ENCODE measurements at regions not wholly inside any gene's neighbourhood (a gene's known extent, or its start where the extent isn't known, plus 50 kb on each side); places are given as distances from the start of the nearest gene placed in this dataset.
A peak's percentile ranks its signal among the peaks of the same experiment; 100 is the strongest.
"Not testable (repeated sequence)": the region's sequence is repeated elsewhere in the genome, so short reads cannot be mapped to it uniquely, and the experiment has no call there.

DNA sequence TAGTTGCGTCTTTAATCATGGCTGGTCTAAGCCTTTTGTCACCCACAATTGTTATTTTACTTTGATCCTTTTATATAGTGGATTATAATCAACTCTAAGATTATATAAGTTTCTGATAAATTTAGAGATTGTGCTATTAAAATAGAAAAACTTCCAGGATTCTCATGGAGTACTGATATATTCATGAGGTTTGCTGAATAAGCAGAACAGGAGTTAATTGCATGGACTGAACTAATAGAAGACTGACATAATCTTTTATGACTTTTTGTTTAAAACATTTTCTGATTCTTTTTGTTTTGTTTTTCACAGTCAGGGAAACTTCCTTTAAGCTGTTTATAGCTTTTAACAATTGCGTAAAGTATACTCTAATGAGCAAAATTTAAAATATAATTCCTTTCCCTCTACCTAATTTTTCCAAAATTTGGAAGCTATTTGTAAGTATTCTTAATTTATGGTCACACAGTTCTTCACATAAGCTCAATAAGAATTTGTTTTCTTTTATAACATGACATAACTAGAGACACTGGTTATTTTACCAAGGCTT, 129.9 kb upstream of the TMEM260 start:
- Histone ChIP-seq H3K4me3 (ENCODE audit: low read length) (no peak overlapping the region), H3K9me3 (ENCODE audit: control insufficient read depth in 2 of 3, low read length in 3 of 3) (no peaks in the 10 kb centered on the region), H3K4me1 (ENCODE audit: control insufficient read depth in 2 of 2, insufficient read depth in 2 of 2, low read length in 2 of 2) (no peaks in the 10 kb centered on the region), H3K36me3 (ENCODE audit: control insufficient read depth in 2 of 3, insufficient read depth in 3 of 3, low read length in 3 of 3) (no peaks in the 10 kb centered on the region), H3K27me3 (ENCODE audit: control insufficient read depth in 2 of 2, insufficient read depth in 2 of 2, low read length in 2 of 2) (no peaks in the 10 kb centered on the region), H3K27ac (ENCODE audit: low read depth, low read length) (no peak overlapping the region)
- ChIA-PET POLR2A (no interaction called here), CTCF (no interaction called here)
- ATAC-seq (no peak), DNase-seq (no peak)
- Mint-ChIP-seq H3K36me3 (peaks cover 0 to 9% (median 3%) of the 10 kb centered on the region in 5 donors), H3K4me1 (peaks cover 0 to 9% (median 0%) of the 10 kb centered on the region in 7 donors), H3K27ac (peak overlapping the region in 1 of 9 donors; percentile 32), H3K9me3 (peaks cover 0 to 26% (median 7%) of the 10 kb centered on the region in 11 donors), H3K27me3 (peaks cover 14 to 41% (median 37%) of the 10 kb centered on the region in 5 donors), H3K4me3 (no peak overlapping the region)
- intact Hi-C loops (cut with micrococcal nuclease): no loop called here

DNA sequence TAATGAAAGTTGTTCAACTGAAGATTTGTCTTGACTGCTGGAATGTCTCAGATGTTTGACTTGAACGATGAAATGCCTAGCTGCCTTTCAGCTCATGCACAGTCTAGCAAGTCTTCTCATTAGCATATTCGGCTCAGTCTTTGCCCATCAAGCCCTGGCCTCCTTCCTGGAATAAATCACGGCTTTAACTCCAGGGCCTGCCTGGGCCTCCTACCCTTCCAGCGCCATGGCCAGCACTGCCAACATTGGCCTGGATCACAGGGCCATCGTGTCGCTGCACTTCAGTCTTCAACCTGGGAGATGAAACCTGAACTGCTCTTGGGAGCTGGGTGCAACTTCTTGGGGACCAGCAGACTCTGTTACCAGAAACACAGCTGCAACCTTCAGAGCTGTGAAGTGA, 126.7 kb upstream of the TMEM260 start:
- CTCF ChIA-PET: no interaction called here
- intact Hi-C loops (cut with micrococcal nuclease): no loop called here

GRCh38 chr14:56454680-56455079, 124.9 kb upstream of the TMEM260 start:
- H3K4me3 ChIP-seq (ENCODE audit: low read length); intact Hi-C loops (cut with micrococcal nuclease); H3K9me3 ChIP-seq (ENCODE audit: control insufficient read depth in 2 of 3, low read length in 3 of 3); H3K4me3 Mint-ChIP-seq; H3K36me3 Mint-ChIP-seq; CTCF ChIA-PET; ATAC-seq; H3K4me1 Mint-ChIP-seq; H3K27ac ChIP-seq (ENCODE audit: low read depth, low read length); H3K36me3 ChIP-seq (ENCODE audit: control insufficient read depth in 2 of 3, insufficient read depth in 3 of 3, low read length in 3 of 3); POLR2A ChIA-PET; DNase-seq; H3K27ac Mint-ChIP-seq; H3K4me1 ChIP-seq (ENCODE audit: control insufficient read depth in 2 of 2, insufficient read depth in 2 of 2, low read length in 2 of 2); H3K27me3 ChIP-seq (ENCODE audit: control insufficient read depth in 2 of 2, insufficient read depth in 2 of 2, low read length in 2 of 2): not testable (repeated sequence)
- Mint-ChIP-seq H3K9me3 (peaks cover 0 to 20% (median 4%) of the 10 kb centered on the region in 11 donors), H3K27me3 (peaks cover 8 to 49% (median 42%) of the 10 kb centered on the region in 5 donors)

More for the DNA sequence above, 126.7 kb upstream of the TMEM260 start:
- DNase-seq (no peak), ATAC-seq (no peak)
- Histone ChIP-seq H3K9me3 (ENCODE audit: control insufficient read depth in 2 of 3, low read length in 3 of 3) (no peaks in the 10 kb centered on the region), H3K4me1 (ENCODE audit: control insufficient read depth in 2 of 2, insufficient read depth in 2 of 2, low read length in 2 of 2) (no peaks in the 10 kb centered on the region), H3K36me3 (ENCODE audit: control insufficient read depth in 2 of 3, insufficient read depth in 3 of 3, low read length in 3 of 3) (no peaks in the 10 kb centered on the region), H3K4me3 (ENCODE audit: low read length) (no peak overlapping the region), H3K27me3 (ENCODE audit: control insufficient read depth in 2 of 2, insufficient read depth in 2 of 2, low read length in 2 of 2) (no peaks in the 10 kb centered on the region), H3K27ac (ENCODE audit: low read depth, low read length) (no peak overlapping the region)
- H3K9me3 Mint-ChIP-seq: peaks cover 0 to 34% (median 10%) of the 10 kb centered on the region in 11 donors
- H3K27ac Mint-ChIP-seq: no peak overlapping the region
- no peak overlapping the region for H3K4me3 Mint-ChIP-seq
- H3K36me3 Mint-ChIP-seq: peaks cover 0 to 14% (median 3%) of the 10 kb centered on the region in 5 donors
- POLR2A ChIA-PET: no interaction called here
- peaks cover 0 to 5% (median 0%) of the 10 kb centered on the region in 7 donors for H3K4me1 Mint-ChIP-seq
- peaks cover 10 to 60% (median 54%) of the 10 kb centered on the region in 5 donors for H3K27me3 Mint-ChIP-seq

DNA sequence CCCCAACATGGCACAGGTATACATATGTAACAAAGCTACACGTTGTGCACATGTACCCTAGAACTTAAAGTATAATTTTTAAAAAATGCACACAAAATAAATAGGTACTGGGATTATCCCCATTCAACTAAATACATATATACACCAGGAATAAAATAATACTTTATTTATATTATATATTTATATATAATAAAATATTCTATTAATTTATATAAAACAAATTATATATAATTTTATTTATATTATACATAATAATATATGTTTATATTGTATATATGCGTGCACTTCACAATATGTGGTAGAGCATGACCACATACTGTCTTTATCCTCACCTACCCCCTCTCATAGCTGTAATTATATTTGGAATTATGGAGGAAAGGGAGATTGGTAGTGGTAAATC, 119.1 kb upstream of the TMEM260 start:
- no peak overlapping the region for H3K4me3 Mint-ChIP-seq
- no peaks in the 10 kb centered on the region for H3K9me3 ChIP-seq (ENCODE audit: control insufficient read depth in 2 of 3, low read length in 3 of 3)
- H3K4me3 ChIP-seq (ENCODE audit: low read length): no peak overlapping the region
- intact Hi-C loops (cut with micrococcal nuclease): no loop called here
- no peak for DNase-seq
- no peak for ATAC-seq
- no peak overlapping the region for H3K27ac ChIP-seq (ENCODE audit: low read depth, low read length)
- H3K9me3 Mint-ChIP-seq: peaks cover 0 to 16% (median 2%) of the 10 kb centered on the region in 11 donors
- CTCF ChIA-PET: no interaction called here
- POLR2A ChIA-PET: no interaction called here
- no peak overlapping the region for H3K27ac Mint-ChIP-seq
- H3K4me1 Mint-ChIP-seq: no peaks in the 10 kb centered on the region
- peaks cover 0 to 9% (median 0%) of the 10 kb centered on the region in 5 donors for H3K36me3 Mint-ChIP-seq
- H3K4me1 ChIP-seq (ENCODE audit: control insufficient read depth in 2 of 2, insufficient read depth in 2 of 2, low read length in 2 of 2): no peaks in the 10 kb centered on the region
- no peaks in the 10 kb centered on the region for H3K36me3 ChIP-seq (ENCODE audit: control insufficient read depth in 2 of 3, insufficient read depth in 3 of 3, low read length in 3 of 3)
- peaks cover 17 to 46% (median 37%) of the 10 kb centered on the region in 5 donors for H3K27me3 Mint-ChIP-seq
- no peaks in the 10 kb centered on the region for H3K27me3 ChIP-seq (ENCODE audit: control insufficient read depth in 2 of 2, insufficient read depth in 2 of 2, low read length in 2 of 2)

- no peak for DNase-seq
- Mint-ChIP-seq H3K4me3 (no peak overlapping the region), H3K27ac (no peak overlapping the region), H3K4me1 (no peaks in the 10 kb centered on the region), H3K9me3 (peaks cover 0 to 16% (median 1%) of the 10 kb centered on the region in 11 donors), H3K27me3 (peaks cover 22 to 40% (median 35%) of the 10 kb centered on the region in 5 donors), H3K36me3 (peaks cover 0 to 3% (median 0%) of the 10 kb centered on the region in 5 donors)
- ChIA-PET CTCF (no interaction called here), POLR2A (no interaction called here)
- Histone ChIP-seq H3K36me3 (ENCODE audit: control insufficient read depth in 2 of 3, insufficient read depth in 3 of 3, low read length in 3 of 3) (no peaks in the 10 kb centered on the region), H3K4me1 (ENCODE audit: control insufficient read depth in 2 of 2, insufficient read depth in 2 of 2, low read length in 2 of 2) (no peaks in the 10 kb centered on the region), H3K4me3 (ENCODE audit: low read length) (no peak overlapping the region), H3K27ac (ENCODE audit: low read depth, low read length) (no peak overlapping the region), H3K27me3 (ENCODE audit: control insufficient read depth in 2 of 2, insufficient read depth in 2 of 2, low read length in 2 of 2) (no peaks in the 10 kb centered on the region), H3K9me3 (ENCODE audit: control insufficient read depth in 2 of 3, low read length in 3 of 3) (no peaks in the 10 kb centered on the region)
- ATAC-seq: no peak
- intact Hi-C loops (cut with micrococcal nuclease): no loop called here
Observed at GRCh38 chr14:56461276-56462275, 118.0 kb upstream of the TMEM260 start.

DNA sequence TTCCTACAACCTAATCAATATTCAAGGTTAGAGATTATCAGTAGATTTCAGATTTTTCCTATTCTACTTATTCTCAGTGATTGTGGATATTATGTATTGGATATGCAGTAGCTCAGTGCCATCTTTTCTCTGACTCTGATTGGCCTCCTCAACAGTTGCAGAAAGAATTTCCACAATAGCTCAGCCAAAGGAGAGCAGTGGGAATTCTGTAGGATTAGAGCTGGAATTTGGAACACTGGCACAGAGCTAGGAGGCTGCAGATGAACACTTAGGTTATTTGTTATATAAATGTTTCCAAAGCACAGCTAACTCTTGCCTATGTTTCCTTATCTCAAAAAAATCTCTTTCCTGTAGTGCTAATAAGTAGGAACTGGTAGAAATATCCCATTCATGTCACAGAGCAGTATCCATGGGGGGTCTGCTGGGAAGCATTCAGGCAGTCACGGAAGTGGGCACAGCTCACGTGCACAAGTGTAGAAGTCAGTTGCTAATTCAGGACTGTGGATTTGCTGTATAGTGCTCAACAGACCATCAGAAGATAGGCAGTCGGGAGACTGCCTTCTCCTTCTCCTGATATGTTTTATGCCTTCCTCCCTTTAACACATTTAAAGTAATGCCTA, 116.2 kb upstream of the TMEM260 start:
- H3K4me1 ChIP-seq (ENCODE audit: control insufficient read depth in 2 of 2, insufficient read depth in 2 of 2, low read length in 2 of 2): no peaks in the 10 kb centered on the region
- no peaks in the 10 kb centered on the region for H3K27me3 ChIP-seq (ENCODE audit: control insufficient read depth in 2 of 2, insufficient read depth in 2 of 2, low read length in 2 of 2)
- H3K27ac Mint-ChIP-seq: no peak overlapping the region
- POLR2A ChIA-PET: no interaction called here
- ATAC-seq: no peak
- no peak for DNase-seq
- no peak overlapping the region for H3K4me3 ChIP-seq (ENCODE audit: low read length)
- no peak overlapping the region for H3K27ac ChIP-seq (ENCODE audit: low read depth, low read length)
- no peak overlapping the region for H3K4me3 Mint-ChIP-seq
- H3K27me3 Mint-ChIP-seq: peaks cover 13 to 36% (median 24%) of the 10 kb centered on the region in 5 donors
- no peaks in the 10 kb centered on the region for H3K36me3 ChIP-seq (ENCODE audit: control insufficient read depth in 2 of 3, insufficient read depth in 3 of 3, low read length in 3 of 3)
- intact Hi-C loops (cut with micrococcal nuclease): no loop called here
- no peaks in the 10 kb centered on the region for H3K4me1 Mint-ChIP-seq
- H3K9me3 ChIP-seq (ENCODE audit: control insufficient read depth in 2 of 3, low read length in 3 of 3): no peaks in the 10 kb centered on the region
- no peaks in the 10 kb centered on the region for H3K36me3 Mint-ChIP-seq
- CTCF ChIA-PET: interaction anchor here (0.6 kb wide), 1 partner anchor 25 kb away, joined by 3 read pairs; no protein-coding TSS in a partner anchor
- peaks cover 0 to 3% (median 0%) of the 10 kb centered on the region in 11 donors for H3K9me3 Mint-ChIP-seq
